HG03457 (cell line): ENCODE measurements at regions not wholly inside any gene's neighbourhood (a gene's known extent, or its start where the extent isn't known, plus 50 kb on each side); places are given as distances from the start of the nearest gene placed in this dataset.
"Not testable (repeated sequence)": the region's sequence is repeated elsewhere in the genome, so short reads cannot be mapped to it uniquely, and the experiment has no call there.

ENCODE experiments used
- ATAC-seq: cut with Tn5 transposase; IDR thresholded peaks from one replicate; pipeline ENCODE4 v1.9.1; 2021; ENCODE audit warnings: moderate number of reproducible peaks; ENCODE audit not compliant: unreplicated experiment

GRCh38 chrX:74181976-74182375 lies 122.0 kb upstream of the ZCCHC13 start:
- ATAC-seq: not testable (repeated sequence)

GRCh38 chrX:74180716-74181115 lies 123.3 kb upstream of the ZCCHC13 start:
- no peak for ATAC-seq

GRCh38 chrX:74179990-74180389 lies 124.0 kb upstream of the ZCCHC13 start:
- no peak for ATAC-seq

GRCh38 chrX:74179499-74179898 lies 124.5 kb upstream of the ZCCHC13 start:
- ATAC-seq: no peak

- no peak for ATAC-seq
These were observed 124.9 kb upstream of the ZCCHC13 start for GRCh38 chrX:74179071-74179470.

- ATAC-seq: no peak
These were observed 125.4 kb upstream of the ZCCHC13 start for GRCh38 chrX:74178536-74178935.

- ATAC-seq: no peak
These were observed 132.5 kb upstream of the ZCCHC13 start for GRCh38 chrX:74171465-74171864.

GRCh38 chrX:74162199-74162598 lies 141.8 kb upstream of the ZCCHC13 start:
- ATAC-seq: no peak

- no peak for ATAC-seq
These were observed 143.2 kb upstream of the ZCCHC13 start for GRCh38 chrX:74160816-74161215.

GRCh38 chrX:74160358-74160757 lies 143.6 kb upstream of the ZCCHC13 start:
- no peak for ATAC-seq

GRCh38 chrX:74147439-74147838 lies 156.5 kb upstream of the ZCCHC13 start:
- no peak for ATAC-seq

- no peak for ATAC-seq
These were observed 165.0 kb upstream of the ZCCHC13 start for GRCh38 chrX:74138943-74139342.

GRCh38 chrX:74133156-74133796 lies 170.7 kb upstream of the ZCCHC13 start:
- ATAC-seq: no peak

- ATAC-seq: no peak
These were observed 171.7 kb upstream of the ZCCHC13 start for GRCh38 chrX:74132280-74132679.

- no peak for ATAC-seq
These were observed 184.7 kb upstream of the ZCCHC13 start for GRCh38 chrX:74119016-74119910.

- ATAC-seq: no peak
These were observed 185.7 kb upstream of the ZCCHC13 start for GRCh38 chrX:74117962-74118902.

- ATAC-seq: no peak
These were observed 192.7 kb upstream of the ZCCHC13 start for GRCh38 chrX:74111245-74111644.

- ATAC-seq: no peak
These were observed 196.3 kb upstream of the ZCCHC13 start for GRCh38 chrX:74107666-74108065.

- ATAC-seq: no peak
These were observed 199.5 kb upstream of the ZCCHC13 start for GRCh38 chrX:74104356-74105015.

GRCh38 chrX:74098407-74098806 lies 205.6 kb upstream of the ZCCHC13 start:
- not testable (repeated sequence) for ATAC-seq

GRCh38 chrX:74090049-74090448 lies 213.9 kb upstream of the ZCCHC13 start:
- no peak for ATAC-seq
